B cell (primary cell): ENCODE measurements at regions not wholly inside any gene's neighbourhood (a gene's known extent, or its start where the extent isn't known, plus 50 kb on each side); places are given as distances from the start of the nearest gene placed in this dataset.

Source experiments
- ATAC-seq: fragments of 200-7000 bp; cut with Tn5 transposase; one replicate; pipeline ENCODE4 v1.10.0; 2021; ENCODE audit warnings: low read depth, mild to moderate bottlenecking, moderate number of reproducible peaks, moderate library complexity
- CTCF ChIA-PET: fragments of 350-600 bp; sonication (Branson Sonifier 250); formaldehyde crosslinking; loops from one replicate; lab custom pipeline; 2021; ENCODE audit warnings: antibody characterized with exemption, inconsistent platforms; lab: Charles Lee
- POLR2A ChIA-PET: fragments of 350-600 bp; sonication (Branson Sonifier 250); formaldehyde crosslinking; loops from one replicate; lab custom pipeline; 2021; ENCODE audit warnings: antibody characterized with exemption; lab: Charles Lee
- DNase-seq: peaks from one replicate; pipeline ENCODE4 v3.0.0; 2013
- H2AFZ ChIP-seq: 2 replicates; pipeline ENCODE4 v1.6.1; 2012; ENCODE audit warnings: mild to moderate bottlenecking, low read depth, low read length; ENCODE audit not compliant: insufficient read depth, poor library complexity, severe bottlenecking
- H3K27ac ChIP-seq, 2 donors: 1 replicate in 1 of 2; 2 replicates in 1 of 2; pipeline ENCODE4 v1.5.1; 2012 to 2013; ENCODE audit warnings: low read length in 2 of 2, mild to moderate bottlenecking in 2 of 2, moderate library complexity in 1 of 2
- H3K27me3 ChIP-seq, 4 experiments: fragments of 200-600 bp in 1 of 4; sonication (generic) in 1 of 4; replicated peaks in 1 of 4; 1 replicate in 2 of 4; 2 replicates in 2 of 4; pipeline versions ENCODE4 v1.6.1 to v1.7.0; 2013 to 2016; ENCODE audit warnings: low read length in 3 of 4, mild to moderate bottlenecking in 2 of 4, mixed read lengths in 1 of 4, moderate library complexity in 1 of 4; ENCODE audit not compliant: insufficient read depth in 4 of 4, control insufficient read depth in 3 of 4; ENCODE audit errors: control extremely low read depth in 1 of 4
- H3K36me3 ChIP-seq, 2 experiments: replicated peaks in 1 of 2; 1 replicate in 1 of 2; 2 replicates in 1 of 2; pipeline versions ENCODE4 v1.6.1 to v1.7.1; 2013; ENCODE audit warnings: low read length in 1 of 2; ENCODE audit not compliant: insufficient read depth in 2 of 2, control insufficient read depth in 1 of 2; ENCODE audit errors: control extremely low read depth in 1 of 2, extremely low read depth in 1 of 2
- H3K4me1 ChIP-seq, 2 donors: fragments of 200-600 bp in 1 of 2; sonication (generic) in 1 of 2; 1 replicate in 1 of 2; 2 replicates in 1 of 2; pipeline versions ENCODE4 v1.5.1 to v1.6.1; 2013 to 2017; ENCODE audit warnings: low read length in 2 of 2; ENCODE audit not compliant: control insufficient read depth in 2 of 2, insufficient read depth in 2 of 2
- H3K4me2 ChIP-seq: replicated peaks from 2 replicates; pipeline ENCODE3; 2012; ENCODE audit warnings: mild to moderate bottlenecking, low read depth, low read length; ENCODE audit not compliant: poor library complexity, severe bottlenecking
- H3K4me3 ChIP-seq, 5 experiments: fragments of 200-600 bp in 1 of 5; sonication (generic) in 1 of 5; 1 replicate in 3 of 5; 2 replicates in 2 of 5; pipeline versions ENCODE4 v1.5.1 to v1.7.0; 2011 to 2016; ENCODE audit warnings: low read length in 4 of 5, mild to moderate bottlenecking in 4 of 5, low read depth in 2 of 5, control low read depth in 1 of 5, moderate library complexity in 1 of 5; ENCODE audit not compliant: insufficient read depth in 1 of 5; ENCODE audit errors: control extremely low read depth in 1 of 5, extremely low read depth in 1 of 5
- H3K79me2 ChIP-seq: fragments of 200-600 bp; sonication (generic); one replicate; pipeline ENCODE4 v1.6.0; 2016; ENCODE audit warnings: low read length; ENCODE audit not compliant: control insufficient read depth, insufficient read depth
- H3K9ac ChIP-seq: fragments of 200-600 bp; sonication (generic); 2 replicates; pipeline ENCODE4 v1.6.1; 2017; ENCODE audit warnings: mild to moderate bottlenecking, low read length, moderate library complexity
- H3K9me3 ChIP-seq, 3 donors: one replicate each; pipeline versions ENCODE4 v1.6.1 to v1.7.1; 2013; ENCODE audit warnings: low read length in 2 of 3; ENCODE audit not compliant: control insufficient read depth in 2 of 3, insufficient read depth in 1 of 3; ENCODE audit errors: control extremely low read depth in 1 of 3
- H4K20me1 ChIP-seq: 2 replicates; pipeline ENCODE4 v1.6.0; 2012; ENCODE audit warnings: mild to moderate bottlenecking, low read length; ENCODE audit not compliant: insufficient read depth, control insufficient read depth, poor library complexity, severe bottlenecking
- H3K27ac Mint-ChIP-seq: one replicate; pipeline ENCODE4 v1.8.0; 2021; ENCODE audit warnings: mixed read lengths
- H3K27me3 Mint-ChIP-seq: one replicate; pipeline ENCODE4 v1.8.0; 2021; ENCODE audit warnings: mixed read lengths
- H3K4me1 Mint-ChIP-seq: one replicate; pipeline ENCODE4 v1.8.0; 2021; ENCODE audit warnings: mixed read lengths
- H3K4me3 Mint-ChIP-seq: one replicate; pipeline ENCODE4 v1.8.0; 2021; ENCODE audit warnings: mixed read lengths
- H3K9me3 Mint-ChIP-seq: one replicate; pipeline ENCODE4 v1.8.0; 2022; ENCODE audit warnings: mixed read lengths; ENCODE audit not compliant: insufficient read depth
- EZH2 ChIP-seq: IDR thresholded peaks from 2 replicates; pipeline ENCODE4 v1.6.1; 2012; ENCODE audit warnings: borderline replicate concordance, low read depth, mild to moderate bottlenecking, moderate library complexity, low read length; ENCODE audit not compliant: insufficient read depth, poor library complexity, severe bottlenecking
- WGBS: methylation state at CpG from one replicate; pipeline ENCODE4 v1.1.5; 2013; ENCODE audit warnings: missing lambda C conversion rate; ENCODE audit not compliant: insufficient coverage; 5-methylcytosine and 5-hydroxymethylcytosine counted together
- intact Hi-C: fragments of 100-400 bp; cut with micrococcal nuclease; formaldehyde crosslinking; loops from one replicate; pipeline ENCODE4 v1.10.0; 2022
- TF ChIP-seq, protein P1 (sequence below): fragments of 200-600 bp; IDR thresholded peaks from one replicate; pipeline ENCODE4 v1.8.0; 2022; ENCODE audit warnings: antibody characterized with exemption, mild to moderate bottlenecking

DNA sequence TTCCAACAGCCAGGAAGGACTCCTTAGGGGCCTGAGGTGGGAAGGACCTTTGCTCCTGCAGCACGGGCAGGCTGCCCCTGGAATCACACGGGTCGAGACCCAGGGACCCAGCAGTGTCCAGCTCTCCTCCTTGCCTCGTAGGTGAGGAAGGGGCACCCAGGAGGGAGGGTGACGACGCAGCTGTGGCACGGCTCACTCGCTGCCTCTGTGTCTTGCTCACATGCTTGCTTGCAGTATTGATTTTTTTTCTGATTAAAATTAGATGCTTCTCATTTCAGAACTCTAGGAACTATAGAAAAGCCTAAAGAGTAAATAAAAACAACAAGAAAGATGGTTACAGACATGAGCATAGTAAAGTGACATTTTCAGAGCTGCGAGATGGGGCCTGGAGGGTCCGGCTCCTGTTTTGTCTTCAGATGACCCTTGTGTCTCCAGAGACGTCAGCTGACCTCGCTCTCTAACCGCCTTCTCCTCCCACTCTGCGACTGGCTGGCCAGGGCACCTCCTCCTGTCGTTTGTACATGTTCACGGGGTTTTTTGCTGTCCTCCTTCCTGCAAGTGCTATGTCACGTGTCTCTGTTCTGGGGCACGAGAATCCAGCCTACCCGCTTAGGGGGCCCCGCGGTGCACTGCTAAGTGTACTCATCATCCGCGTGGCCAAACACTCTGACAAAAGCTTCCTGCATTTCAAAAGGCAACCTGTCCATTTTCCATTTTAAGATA, 65.7 kb upstream of the ZNF236 start:
- TF ChIP-seq, protein P1, sequence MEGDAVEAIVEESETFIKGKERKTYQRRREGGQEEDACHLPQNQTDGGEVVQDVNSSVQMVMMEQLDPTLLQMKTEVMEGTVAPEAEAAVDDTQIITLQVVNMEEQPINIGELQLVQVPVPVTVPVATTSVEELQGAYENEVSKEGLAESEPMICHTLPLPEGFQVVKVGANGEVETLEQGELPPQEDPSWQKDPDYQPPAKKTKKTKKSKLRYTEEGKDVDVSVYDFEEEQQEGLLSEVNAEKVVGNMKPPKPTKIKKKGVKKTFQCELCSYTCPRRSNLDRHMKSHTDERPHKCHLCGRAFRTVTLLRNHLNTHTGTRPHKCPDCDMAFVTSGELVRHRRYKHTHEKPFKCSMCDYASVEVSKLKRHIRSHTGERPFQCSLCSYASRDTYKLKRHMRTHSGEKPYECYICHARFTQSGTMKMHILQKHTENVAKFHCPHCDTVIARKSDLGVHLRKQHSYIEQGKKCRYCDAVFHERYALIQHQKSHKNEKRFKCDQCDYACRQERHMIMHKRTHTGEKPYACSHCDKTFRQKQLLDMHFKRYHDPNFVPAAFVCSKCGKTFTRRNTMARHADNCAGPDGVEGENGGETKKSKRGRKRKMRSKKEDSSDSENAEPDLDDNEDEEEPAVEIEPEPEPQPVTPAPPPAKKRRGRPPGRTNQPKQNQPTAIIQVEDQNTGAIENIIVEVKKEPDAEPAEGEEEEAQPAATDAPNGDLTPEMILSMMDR: no peak
- no peak for TF ChIP-seq EZH2
- Histone ChIP-seq H3K9me3 (peaks cover 0 to 13% (median 0%) of the 10 kb centered on the region in 3 donors), H3K79me2 (no peaks in the 10 kb centered on the region), H2AFZ (no peak overlapping the region), H3K9ac (no peak overlapping the region), H4K20me1 (no peaks in the 10 kb centered on the region), H3K4me2 (no peak overlapping the region), H3K36me3 (no peaks in the 10 kb centered on the region), H3K4me1 (no peaks in the 10 kb centered on the region), H3K27me3 (no peaks in the 10 kb centered on the region), H3K4me3 (no peak overlapping the region), H3K27ac (no peak overlapping the region)
- intact Hi-C loops: no loop called here
- CTCF ChIA-PET: no interaction called here
- 94% methylated on average over 14 of the region's 23 CpGs for WGBS
- Mint-ChIP-seq H3K4me3 (no peak overlapping the region), H3K27ac (no peak overlapping the region), H3K27me3 (no peaks in the 10 kb centered on the region), H3K4me1 (no peaks in the 10 kb centered on the region), H3K9me3 (peaks cover 3% of the 10 kb centered on the region)
- ATAC-seq: no peak
- no peak for DNase-seq
- POLR2A ChIA-PET: no interaction called here

DNA sequence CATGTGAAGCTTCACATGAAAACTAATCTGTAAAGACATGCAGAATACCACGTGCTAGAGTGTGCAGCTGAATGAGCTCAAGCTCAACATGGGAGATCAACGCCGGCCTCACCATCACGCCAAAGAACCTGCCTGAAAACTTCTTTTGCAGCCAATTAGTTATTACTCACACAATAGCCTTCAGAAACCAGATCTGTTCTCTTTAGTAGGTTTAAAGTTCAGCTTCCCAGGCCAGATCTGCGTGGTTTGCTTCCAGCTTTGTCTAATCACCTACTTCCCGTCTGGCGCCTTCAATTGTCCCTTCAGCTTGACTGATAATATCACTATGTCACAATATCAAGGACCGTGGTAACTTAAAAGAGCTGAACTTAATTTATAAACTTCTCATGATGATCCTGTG, 68.0 kb upstream of the ZNF236 start:
- no peaks in the 10 kb centered on the region for H3K4me1 ChIP-seq
- H4K20me1 ChIP-seq: no peaks in the 10 kb centered on the region
- ATAC-seq (no peak), DNase-seq (no peak)
- Mint-ChIP-seq H3K4me3 (no peak overlapping the region), H3K9me3 (peaks cover 8% of the 10 kb centered on the region), H3K27me3 (no peaks in the 10 kb centered on the region), H3K4me1 (no peaks in the 10 kb centered on the region), H3K27ac (no peak overlapping the region)
- ChIA-PET POLR2A (no interaction called here), CTCF (no interaction called here)
- H3K79me2 ChIP-seq: no peaks in the 10 kb centered on the region
- no peak overlapping the region for H2AFZ ChIP-seq
- no peaks in the 10 kb centered on the region for H3K36me3 ChIP-seq
- no peak overlapping the region for H3K27ac ChIP-seq
- H3K9ac ChIP-seq: no peak overlapping the region
- no peak for TF ChIP-seq EZH2
- TF ChIP-seq, protein P1: no peak
- peaks cover 3 to 26% (median 9%) of the 10 kb centered on the region in 3 donors for H3K9me3 ChIP-seq
- intact Hi-C loops: no loop called here
- H3K4me3 ChIP-seq: no peak overlapping the region
- H3K27me3 ChIP-seq: no peaks in the 10 kb centered on the region
- 44% methylated on average over 1 of the region's 8 CpGs for WGBS
- H3K4me2 ChIP-seq: no peak overlapping the region
